GM18907 (cell line): ENCODE measurements at regions not wholly inside any gene's neighbourhood (a gene's known extent, or its start where the extent isn't known, plus 50 kb on each side); places are given as distances from the start of the nearest gene placed in this dataset.
A peak's percentile ranks its signal among the peaks of the same experiment; 100 is the strongest.
"Not testable (repeated sequence)": the region's sequence is repeated elsewhere in the genome, so short reads cannot be mapped to it uniquely, and the experiment has no call there.

ENCODE experiments used
- ATAC-seq: cut with Tn5 transposase; IDR thresholded peaks from one replicate; pipeline ENCODE4 v1.9.1; 2021; ENCODE audit warnings: mild to moderate bottlenecking, moderate library complexity; ENCODE audit not compliant: unreplicated experiment

DNA sequence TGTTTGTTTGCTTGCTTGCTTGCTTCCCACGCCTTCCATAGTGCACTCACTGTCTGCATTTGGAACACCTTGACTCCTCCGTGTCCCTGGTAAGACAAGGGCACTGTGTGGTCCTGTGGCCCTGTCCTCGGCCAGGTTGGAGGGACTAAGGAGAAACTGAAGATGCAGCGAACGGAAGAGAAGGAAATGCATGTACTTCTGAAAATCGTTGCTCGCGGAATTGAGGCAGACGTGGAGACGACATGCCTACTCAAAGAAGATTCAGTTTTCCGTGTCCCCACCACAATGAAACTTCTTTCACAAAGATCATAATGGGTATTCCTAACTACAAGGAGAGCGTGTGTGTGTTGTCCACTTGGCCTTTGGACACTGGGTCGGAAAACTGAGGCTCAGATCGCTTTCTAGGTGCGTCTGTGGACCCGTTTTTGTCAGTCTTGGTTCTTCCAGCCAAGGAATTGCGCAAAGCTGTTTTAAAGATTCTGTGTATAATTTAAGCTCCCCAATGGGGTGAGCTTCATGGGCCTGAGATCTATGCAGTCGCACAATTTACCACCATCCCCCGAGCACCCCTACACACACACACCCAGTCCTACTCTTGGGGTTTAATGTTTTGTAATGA, 120.4 kb upstream of the ZNF184 start:
- peak; percentile 10 for ATAC-seq

DNA sequence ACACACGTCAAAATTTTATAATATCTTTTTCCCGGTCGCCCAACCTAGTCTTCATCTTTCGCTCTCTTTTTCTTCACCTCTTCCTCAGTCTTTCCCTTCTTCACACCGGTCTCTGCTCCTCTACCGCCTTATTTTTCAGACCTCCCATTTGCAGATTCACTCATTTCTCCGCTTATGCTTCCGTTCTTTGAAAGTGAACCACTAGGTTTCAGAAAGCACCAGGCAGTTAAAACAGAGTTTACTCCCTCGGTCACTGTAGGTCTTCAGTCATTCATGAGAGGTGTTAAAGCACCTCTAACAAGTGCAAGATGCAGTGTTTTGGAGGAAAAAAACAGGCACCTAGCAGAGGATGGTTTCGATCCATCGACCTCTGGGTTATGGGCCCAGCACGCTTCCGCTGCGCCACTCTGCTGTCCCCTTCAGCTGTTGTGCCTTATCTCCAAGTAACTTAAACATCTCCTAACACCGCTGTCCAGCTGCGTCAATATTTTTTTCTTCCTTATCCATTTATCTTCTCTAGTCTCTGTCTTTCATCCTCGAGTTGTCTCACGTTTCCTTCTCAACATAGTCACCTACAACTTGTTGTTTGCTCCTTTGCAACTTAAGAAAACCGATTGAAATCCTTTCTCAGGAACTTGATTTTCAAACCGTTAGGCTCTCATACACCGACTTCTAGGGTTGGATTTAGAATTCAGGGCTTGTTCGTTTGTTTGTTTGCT, 119.7 kb upstream of the ZNF184 start:
- peak; percentile 86 for ATAC-seq

DNA sequence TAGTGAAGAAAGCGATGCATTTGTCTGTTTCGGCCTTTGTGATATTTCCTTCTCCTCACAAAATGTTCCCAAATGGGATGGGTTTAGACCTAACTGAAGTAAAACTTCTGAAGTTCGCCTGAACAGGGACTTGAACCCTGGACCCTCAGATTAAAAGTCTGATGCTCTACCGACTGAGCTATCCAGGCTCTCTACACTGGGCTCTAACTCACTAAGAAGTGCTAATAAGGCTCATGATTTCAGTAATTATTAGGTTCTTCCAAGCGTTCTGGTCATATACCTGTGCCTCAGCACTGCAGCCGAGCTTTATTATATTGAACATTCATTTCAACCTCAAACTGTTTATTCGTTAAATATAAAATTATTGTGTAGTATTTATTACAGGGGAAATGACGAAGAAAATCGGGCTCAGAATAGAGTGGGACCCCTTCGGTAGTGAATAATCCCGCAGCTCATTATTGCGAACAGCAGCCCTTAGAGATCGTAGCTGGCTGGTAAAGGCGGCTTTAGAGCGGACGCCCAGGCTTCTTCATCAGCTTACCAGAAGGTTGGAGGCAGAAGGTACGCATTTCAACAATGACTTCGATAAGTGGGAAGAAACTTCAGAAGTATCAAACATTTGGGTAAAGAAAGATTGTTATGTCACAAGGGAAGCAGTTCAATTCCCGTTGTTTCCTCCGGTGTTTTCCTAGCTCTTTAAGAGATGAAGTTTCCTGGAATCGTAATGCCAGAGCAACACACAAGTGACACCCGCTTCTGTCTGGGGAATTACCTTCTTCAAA, 119.0 kb upstream of the ZNF184 start:
- ATAC-seq = no peak

DNA sequence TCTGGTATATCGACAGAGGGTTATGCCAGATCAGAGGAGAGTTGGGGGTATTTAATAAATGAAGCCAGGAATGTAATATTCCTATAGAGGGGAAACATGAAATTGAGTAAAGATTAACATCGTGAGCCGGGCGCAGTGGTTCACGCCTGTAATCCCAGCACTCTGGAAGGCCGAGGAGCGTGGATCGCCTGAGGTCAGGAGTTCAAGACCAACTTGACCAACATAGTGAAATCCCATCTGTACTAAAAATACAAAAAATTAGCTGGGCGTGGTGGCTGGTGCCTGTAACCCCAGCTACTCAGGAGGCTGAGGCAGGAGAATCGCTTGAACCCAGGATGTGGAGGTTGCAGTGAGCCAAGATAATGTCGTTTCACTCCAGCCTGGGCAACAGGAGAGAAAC, 112.4 kb upstream of the ZNF184 start:
- ATAC-seq = not testable (repeated sequence)

DNA sequence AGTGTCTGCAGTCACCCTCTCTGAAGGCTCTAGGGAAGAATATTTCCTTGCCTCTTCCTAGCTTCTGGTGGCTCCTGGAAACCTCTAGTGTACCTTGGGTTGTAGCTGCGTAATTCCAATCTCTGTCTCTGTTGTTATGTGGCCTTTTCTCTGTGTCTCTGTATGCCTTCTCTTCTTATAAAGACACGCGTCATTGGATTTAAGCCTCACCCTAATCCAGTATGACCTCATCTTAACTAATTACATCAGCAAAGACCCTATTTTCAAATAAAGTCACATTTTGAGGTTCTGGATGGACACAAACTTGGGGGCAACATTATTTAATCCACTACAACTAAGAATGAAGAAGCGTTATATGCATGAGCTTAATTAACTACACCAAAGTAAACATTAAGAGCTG, 111.4 kb upstream of the ZNF184 start:
- ATAC-seq = no peak

DNA sequence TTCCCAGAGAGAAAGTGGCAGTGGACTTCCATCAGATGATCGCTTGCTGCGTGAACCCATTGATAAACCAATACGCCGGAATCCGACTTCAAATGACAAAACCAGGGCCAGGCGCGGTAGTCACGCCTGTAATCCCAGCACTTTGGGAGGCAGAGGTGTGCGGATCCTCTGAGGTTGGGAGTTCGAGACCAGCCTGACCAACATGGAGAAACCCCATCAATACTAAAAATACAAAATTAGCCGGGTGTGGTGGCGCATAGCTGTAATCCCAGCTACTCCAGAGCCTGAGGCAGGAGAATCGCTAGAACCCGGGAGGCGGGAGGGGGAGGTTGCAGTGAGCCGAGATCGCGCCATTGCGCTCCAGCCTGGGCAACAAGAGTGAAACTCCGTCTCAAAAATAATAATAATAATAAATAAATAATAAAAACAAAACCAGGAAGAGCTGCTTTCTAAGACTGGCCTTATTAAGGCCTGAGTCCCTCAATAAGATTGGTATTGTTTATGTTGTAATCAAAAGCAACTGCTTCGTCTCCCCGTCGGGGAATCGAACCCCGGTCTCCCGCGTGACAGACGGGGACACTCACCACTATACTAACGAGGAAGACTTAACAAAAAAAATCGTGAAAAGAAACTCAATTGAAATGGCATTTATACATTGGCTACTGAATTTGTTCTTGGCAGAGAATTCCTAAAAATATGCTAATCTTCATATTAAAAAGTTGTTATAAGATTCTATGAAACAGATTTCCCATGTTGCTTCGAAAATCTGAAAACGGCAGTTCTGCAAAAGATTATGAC, 110.2 kb upstream of the ZNF184 start:
- no peak for ATAC-seq

DNA sequence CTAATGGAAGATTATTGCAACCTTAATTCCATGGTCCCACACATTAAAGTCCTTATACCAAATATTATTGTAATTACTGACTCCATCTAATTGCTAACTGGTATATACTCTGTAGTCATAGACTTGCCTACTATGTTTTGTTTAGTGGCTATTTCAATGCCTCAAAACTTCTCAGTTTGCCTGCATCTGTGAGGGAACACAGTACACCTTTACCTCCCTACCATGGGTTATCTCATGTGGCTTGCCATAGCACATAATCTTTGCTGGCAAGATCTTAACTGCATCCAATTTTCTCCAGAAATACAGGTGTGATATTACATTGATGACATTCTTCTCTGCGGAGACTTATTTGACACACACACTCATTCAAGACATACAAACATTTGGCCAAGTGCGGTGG, 107.1 kb upstream of the ZNF184 start:
- ATAC-seq = no peak

DNA sequence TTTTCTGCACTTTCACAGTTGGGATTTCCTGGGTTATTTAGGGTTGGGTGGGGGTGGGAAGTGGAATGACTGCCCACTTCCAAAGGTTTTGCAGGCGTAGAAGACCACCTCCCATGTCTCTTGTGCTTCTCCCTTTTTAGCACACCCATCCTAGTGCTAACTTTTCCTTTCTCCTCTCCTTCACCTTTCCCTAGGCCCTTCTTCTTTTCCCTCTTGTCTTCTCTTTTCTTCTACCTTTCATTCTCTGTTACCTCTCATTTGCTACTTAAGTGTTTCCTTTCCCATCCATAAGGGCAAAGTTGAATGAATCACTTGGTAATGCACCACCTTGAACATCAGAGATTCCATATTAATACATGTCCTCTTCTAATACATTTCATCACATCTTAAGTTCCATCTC, 105.0 kb upstream of the ZNF184 start:
- no peak for ATAC-seq

DNA sequence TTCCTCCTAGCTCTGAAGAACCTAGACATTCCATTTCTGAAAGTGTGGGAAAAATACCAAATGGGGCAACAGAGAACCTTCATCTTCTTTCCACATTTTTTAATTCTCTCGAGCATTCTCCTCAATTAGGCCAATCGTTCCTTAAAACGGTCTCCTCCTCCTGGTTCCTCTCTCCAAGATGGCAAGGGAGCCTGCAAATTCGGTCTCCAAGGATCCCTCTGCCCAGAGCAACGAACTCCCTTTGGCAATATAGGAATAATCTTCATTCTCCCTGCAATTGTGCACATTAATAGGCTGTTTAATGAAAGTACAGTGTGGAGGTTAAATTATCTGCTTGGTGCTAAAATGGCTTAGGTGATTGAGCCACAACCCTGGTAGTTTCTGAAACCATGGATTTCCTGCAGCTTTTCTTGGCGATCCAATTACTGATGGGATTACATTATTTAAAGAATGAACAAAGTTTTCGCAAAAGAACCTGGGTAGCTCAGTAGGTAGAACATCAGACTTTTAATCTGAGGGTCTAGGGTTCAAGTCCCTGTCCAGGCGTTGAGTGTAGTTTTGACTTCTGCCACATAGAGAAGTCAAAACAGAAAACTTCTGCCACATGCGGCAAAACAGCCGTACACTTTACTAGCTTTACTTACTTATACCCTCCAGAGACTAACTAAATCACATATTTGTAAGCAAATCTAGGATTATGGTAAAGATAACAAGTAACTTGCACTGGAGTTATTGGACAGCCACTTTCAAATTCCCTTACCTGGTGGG, 102.9 kb upstream of the ZNF184 start:
- no peak for ATAC-seq

DNA sequence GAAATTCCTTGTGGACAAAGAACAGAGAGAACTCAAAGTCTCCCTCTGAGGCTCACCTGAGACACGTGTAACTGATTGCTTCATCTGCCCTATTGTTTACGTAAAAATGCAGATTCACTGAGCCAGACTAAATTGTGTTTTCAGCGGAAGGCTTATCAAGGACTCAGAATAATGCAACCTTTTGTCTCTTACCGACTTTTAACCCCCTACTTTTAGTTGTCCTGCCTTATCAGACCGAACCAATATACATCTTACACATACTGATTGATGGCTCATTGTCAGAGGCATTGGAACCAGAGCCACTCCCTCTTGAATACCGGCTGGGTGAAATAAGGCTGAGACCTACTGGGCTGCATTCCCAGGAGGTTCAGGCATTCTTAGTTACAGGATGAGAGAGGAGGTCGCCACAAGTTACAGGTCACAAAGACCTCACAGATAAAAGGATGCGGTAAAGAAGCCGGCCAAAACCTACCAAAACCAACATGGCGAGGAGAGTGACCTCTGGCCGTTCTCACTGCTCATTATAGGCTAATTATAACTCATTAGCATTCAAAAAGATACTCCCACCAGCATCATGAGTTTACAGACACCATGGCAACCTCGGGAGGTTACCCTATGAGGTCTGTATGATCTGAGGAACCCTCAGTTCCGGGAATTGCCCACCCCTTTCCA, 95.5 kb upstream of the ZNF184 start:
- no peak for ATAC-seq

DNA sequence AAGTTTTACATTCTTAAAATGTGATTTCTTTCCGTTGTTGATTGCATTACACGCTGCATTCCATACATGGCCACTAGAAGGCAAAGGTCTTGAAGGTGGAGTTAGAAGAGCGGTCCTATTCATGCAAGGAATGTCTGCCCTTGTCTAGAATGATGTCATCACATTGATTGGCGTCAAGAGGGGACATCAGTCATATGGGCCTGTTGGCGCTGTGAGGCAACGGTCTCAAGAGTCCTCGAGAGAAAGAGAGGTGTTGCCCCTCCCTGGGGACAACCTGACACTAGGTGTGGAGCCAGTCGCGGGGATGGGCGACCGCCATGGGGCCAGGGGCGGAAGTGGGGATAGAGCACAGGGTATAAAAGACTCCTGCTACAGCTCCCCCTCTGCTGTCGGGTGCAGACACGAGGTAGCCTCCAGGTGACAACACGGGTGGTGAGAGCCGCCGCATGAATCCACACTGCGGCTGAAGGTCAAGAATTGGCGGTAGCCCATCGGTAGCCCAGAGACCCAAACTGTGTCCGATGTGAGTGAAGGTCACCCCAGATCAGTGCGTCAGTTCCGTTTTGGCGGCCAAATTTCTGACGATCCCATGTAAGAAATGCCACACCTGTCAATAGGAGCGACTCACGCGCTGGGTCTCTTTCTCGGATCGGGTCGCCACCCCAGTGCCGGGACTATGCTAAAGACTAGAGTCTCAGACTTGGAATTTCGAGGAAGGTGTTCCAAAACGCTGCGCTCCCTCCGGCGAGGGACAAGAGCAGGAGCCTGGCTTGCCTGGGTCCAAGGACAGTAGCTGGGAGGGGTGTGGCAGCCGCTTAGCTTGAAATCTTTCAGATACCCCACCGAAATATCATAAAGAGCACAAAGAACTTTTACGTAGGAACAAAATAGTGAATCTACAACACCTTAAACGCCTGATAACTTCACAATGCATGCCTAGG, 93.2 kb upstream of the ZNF184 start:
- ATAC-seq = no peak

DNA sequence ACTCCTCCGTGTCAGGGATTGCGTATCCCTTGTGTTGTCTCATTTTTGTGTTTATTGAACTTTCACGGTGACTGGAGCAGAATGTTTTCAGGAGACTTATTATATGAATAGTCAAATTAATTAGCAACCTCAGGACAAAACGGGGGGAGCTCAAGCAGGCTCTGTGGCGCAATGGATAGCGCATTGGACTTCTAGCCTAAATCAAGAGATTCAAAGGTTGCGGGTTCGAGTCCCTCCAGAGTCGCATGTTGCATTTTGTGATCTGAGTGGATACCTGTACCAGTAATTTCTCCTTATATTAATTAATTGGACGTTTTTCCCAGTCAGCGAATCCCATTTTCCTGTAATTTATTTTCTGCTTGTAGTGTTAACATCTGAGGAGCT, 89.1 kb upstream of the ZNF184 start:
- ATAC-seq = no peak

DNA sequence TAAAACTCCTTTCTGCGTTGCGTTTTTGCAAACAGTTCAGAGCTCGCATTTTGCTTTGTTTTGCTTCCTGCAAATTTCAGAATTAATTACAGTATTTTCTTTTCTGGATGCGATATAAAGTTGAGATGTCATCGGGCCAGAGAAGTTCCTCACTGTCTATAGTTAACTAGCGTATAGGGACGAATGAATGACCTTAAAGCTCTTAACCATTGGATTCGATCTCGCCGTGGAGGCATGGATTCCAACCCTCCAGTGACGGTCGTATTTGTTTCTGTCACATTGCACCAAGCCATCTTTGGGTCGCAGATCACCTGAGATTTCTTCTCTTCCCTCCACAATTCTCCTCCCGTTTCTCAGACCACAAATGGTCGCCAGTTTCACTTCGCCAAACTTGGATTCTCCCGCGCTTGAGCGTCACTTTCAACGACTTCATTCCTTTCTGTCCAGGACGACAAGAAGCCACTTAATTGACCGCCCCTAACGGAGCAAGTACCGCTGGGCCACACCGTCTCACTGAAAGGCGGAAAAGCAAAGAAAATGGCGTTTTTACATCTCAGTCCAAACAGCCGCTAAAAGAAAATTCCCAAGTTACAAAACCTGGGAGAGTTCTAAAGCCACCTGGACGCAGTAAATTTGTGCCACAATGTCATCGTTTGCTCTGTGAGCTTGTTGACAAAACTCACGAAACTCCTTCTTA, 85.3 kb upstream of the ZNF184 start:
- no peak for ATAC-seq

DNA sequence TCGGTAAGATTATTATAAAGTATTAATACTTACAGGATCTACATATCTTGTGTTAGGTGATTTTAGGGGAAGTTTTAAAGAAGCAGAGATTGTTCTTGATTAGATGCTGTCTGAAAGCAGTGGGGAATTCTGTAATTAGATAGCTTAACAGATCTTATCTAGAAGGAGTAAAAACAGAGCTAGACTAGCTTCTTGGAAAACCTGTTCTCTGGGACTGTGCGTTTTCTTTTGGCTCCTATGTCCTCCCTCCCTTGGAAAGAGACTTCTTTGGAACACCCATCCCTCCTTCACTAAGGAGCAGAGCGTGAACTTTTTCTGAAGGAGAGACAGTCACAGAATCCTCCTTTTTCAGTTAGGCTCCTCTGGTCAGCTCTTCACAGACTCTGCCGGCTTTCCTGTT, 83.5 kb upstream of the ZNF184 start:
- no peak for ATAC-seq

DNA sequence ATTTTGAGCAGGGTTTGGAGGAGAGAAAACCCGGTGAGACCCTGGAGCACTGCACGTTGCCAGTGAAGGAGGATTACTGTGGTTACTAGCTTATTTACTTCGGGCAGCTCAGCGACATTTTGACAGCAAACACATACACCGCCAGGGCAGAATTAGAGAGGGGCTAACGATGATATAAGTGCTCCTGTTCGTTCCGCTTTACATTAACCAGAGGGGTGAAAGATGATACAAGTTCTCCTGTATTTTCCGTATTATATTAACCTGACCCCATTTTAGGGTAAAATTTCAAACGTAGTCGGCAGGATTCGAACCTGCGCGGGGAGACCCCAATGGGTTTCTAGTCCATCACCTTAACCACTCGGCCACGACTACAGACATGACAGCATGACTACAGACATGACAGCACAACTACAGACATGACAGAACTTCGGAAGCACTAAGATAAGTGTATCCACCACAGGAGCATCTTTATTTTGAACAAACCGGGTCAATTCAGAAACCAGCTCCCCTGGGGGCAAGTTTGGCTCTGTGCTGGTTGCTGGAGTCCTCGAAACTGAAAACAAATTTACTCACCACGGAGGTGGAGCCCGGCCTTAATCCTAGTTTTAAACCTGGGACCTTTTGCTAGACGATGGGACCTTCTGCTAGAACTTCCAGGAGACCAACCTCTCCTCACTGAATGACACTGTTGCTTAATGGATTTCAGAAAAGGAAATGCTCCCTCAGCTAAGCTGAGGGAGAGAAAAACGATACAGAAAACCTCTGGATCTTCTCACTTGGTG, 80.4 kb upstream of the ZNF184 start:
- ATAC-seq = peak; percentile 73

DNA sequence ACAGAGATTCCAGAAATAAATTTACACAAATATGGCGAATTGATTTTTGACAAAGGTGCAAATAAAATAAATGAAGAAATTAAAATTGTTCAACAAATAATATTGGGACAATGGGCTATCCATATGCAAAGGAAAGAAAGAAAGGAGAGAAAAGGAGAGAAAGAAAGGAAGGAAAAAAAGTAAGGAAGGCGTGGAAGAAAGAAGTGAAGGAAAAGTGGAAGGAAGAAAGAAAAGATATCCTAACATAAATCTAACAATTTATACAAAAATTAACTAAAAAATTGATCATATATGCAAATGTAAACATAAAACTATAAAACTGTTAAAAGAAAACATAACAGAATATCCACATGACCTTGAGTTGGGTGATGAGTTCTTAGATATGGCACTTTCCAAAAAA, 78.7 kb upstream of the ZNF184 start:
- ATAC-seq = no peak

DNA sequence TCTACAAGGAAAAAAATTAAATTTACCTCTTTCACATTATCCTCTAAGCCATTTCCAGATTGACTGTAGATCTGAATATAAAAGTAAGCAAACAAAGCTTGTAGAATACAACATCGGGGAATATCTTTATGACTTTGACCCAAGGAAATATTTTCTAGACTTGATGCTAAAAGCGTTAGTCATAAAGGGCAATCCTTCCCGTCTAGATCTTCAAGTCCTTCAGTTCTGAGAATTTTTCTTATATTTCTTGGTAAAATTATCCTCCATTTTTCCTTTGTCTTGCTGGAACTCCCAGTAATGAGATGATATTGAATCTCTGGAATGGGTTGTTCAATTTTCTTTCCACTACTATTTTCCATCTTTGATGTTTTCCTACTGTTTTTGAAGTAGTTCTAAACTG, 77.8 kb upstream of the ZNF184 start:
- ATAC-seq = no peak

DNA sequence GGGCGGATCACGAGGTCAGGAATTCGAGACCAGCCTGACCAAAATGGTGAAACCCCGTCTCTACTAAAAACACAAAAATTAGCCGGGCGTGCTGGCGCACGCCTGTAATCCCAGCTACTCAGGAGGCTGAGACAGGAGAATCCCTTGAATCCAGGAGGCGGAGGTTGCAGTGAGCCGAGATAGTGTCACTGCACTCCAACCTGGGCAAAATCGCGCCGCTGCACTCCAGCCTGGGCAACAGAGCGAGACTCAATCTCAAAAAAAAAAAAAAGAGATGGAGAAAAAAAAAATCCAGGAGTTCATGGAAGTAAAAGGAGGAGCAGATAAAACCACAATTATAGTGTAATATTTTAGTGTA, 76.3 kb upstream of the ZNF184 start:
- not testable (repeated sequence) for ATAC-seq
